HFFc6 (cell line): ENCODE measurements at regions not wholly inside any gene's neighbourhood (a gene's known extent, or its start where the extent isn't known, plus 50 kb on each side); places are given as distances from the start of the nearest gene placed in this dataset.
A peak's percentile ranks its signal among the peaks of the same experiment; 100 is the strongest.
"Not testable (repeated sequence)": the region's sequence is repeated elsewhere in the genome, so short reads cannot be mapped to it uniquely, and the experiment has no call there.

ENCODE experiments used
- DNase-seq: peaks from one replicate; pipeline ENCODE4 v3.0.0-alpha.2; 2018
- H3K27ac Mint-ChIP-seq: 2 replicates; pipeline ENCODE4 v1.8.0; 2020; ENCODE audit warnings: mild to moderate bottlenecking, mixed read lengths
- H3K27me3 Mint-ChIP-seq: 2 replicates; pipeline ENCODE4 v1.8.0; 2021; ENCODE audit warnings: mild to moderate bottlenecking, moderate library complexity, mixed read lengths; ENCODE audit not compliant: insufficient read depth
- H3K36me3 Mint-ChIP-seq: 2 replicates; pipeline ENCODE4 v1.8.0; 2021; ENCODE audit warnings: low read depth, mixed read lengths
- H3K4me1 Mint-ChIP-seq: 2 replicates; pipeline ENCODE4 v1.8.0; 2020; ENCODE audit warnings: low read depth, mixed read lengths
- H3K4me3 Mint-ChIP-seq: 2 replicates; pipeline ENCODE4 v1.8.0; 2020; ENCODE audit warnings: mild to moderate bottlenecking, moderate library complexity, mixed read lengths
- H3K9me3 Mint-ChIP-seq: 2 replicates; pipeline ENCODE4 v1.8.0; 2020; ENCODE audit warnings: mild to moderate bottlenecking, mixed read lengths
- CTCF ChIP-seq: fragments of 200-600 bp; sonication (generic); IDR thresholded peaks from 2 replicates; pipeline ENCODE4 v1.5.0; 2021; ENCODE audit warnings: antibody characterized with exemption, mild to moderate bottlenecking

DNA sequence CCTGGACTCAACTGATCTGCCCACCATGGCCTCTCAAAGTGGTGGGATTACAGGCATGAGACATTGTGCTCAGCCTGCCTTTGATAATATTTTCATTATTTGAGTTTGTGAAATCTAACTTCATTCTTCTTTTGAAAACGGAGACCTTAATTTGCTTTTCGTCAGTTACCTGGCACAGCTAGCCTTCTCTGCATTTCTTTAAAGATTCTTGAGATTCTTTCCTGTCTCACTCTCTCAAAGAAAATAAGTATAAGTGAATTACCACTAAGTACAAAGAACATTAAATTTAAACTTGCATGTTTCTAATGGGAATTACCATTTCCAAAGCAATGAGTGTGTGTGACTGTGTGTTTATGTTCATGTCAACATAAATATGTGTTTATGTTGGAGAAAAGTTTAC is 187.9 kb downstream of the NFKBIZ start:
- no peak for DNase-seq

DNA sequence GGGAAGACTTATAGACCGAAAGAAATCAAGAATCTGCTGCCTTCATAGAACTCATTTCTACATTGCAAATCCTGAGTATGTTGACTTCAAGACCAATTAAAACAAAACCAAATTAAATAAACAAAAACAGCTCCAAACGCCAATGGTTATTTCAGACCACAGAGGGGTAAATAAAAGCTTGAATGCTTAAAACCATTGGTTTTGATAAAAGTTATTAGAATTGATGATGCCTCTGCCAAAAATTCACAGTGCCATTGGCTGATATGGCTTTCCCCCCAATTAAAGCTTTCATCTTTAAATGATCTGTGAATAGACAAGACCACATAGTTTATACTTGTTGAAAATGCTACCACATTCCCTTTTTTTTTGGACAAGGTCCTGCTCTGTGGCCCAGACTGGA is 188.5 kb downstream of the NFKBIZ start:
- Mint-ChIP-seq H3K27ac (peak overlapping the region; percentile 34; the same call in 1 of the 2 replicates), H3K36me3 (peaks cover 14% of the 10 kb centered on the region; the same call in 1 of the 2 replicates), H3K4me3 (no peak overlapping the region), H3K9me3 (no peaks in the 10 kb centered on the region; the same call in 1 of the 2 replicates), H3K27me3 (no peaks in the 10 kb centered on the region), H3K4me1 (peaks cover 17% of the 10 kb centered on the region)
- no peak for DNase-seq
- no peak for TF ChIP-seq CTCF

More for the DNA sequence above, 187.9 kb downstream of the NFKBIZ start:
- no peak overlapping the region for H3K4me3 Mint-ChIP-seq
- TF ChIP-seq CTCF = no peak
- peaks cover 17% of the 10 kb centered on the region for H3K4me1 Mint-ChIP-seq
- peak overlapping the region; percentile 34; the same call in 1 of the 2 replicates for H3K27ac Mint-ChIP-seq
- H3K9me3 Mint-ChIP-seq = no peaks in the 10 kb centered on the region
- no peaks in the 10 kb centered on the region for H3K27me3 Mint-ChIP-seq
- peaks cover 14% of the 10 kb centered on the region; the same call in 1 of the 2 replicates for H3K36me3 Mint-ChIP-seq

DNA sequence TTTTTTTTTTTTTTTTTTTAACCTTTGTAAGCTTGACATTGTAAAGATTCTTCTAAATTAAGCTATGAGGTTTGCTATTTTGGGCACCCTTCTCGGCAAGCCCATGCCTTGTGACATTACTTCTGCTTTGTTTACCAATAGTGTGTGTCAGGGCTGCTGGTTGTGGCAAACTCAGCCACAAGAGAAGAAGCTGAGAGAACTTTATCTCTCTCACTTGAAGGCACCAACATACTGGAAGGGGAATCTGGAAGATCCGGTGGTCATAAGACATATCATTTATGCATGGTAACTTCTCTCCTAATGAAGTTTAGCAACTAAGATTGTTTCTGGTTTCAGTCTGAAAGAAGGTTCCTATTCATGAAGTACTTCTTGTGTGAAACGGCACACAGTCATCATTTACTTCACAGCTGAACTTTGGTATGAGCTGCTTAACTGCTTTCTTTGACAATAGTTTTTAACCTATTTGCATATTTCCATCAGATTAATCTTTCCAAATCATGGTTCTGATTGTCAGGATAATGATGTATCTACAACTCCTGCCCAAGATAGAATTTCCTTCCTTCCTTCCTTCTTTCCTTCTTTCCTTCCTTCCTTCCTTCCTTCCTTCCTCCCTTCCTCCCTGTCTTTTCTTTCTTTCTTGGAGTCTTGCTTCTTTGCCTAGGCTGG is 189.3 kb downstream of the NFKBIZ start:
- Mint-ChIP-seq H3K27me3 (no peaks in the 10 kb centered on the region), H3K9me3 (no peaks in the 10 kb centered on the region; the same call in 1 of the 2 replicates), H3K4me1 (peaks cover 17% of the 10 kb centered on the region), H3K36me3 (peaks cover 14% of the 10 kb centered on the region; the same call in 1 of the 2 replicates), H3K4me3 (no peak overlapping the region), H3K27ac (no peak overlapping the region)
- TF ChIP-seq CTCF = no peak
- DNase-seq = no peak

GRCh38 chr3:102040144-102040543 is 190.8 kb downstream of the NFKBIZ start:
- not testable (repeated sequence) for H3K4me3 Mint-ChIP-seq, H3K27me3 Mint-ChIP-seq, DNase-seq, H3K9me3 Mint-ChIP-seq, H3K27ac Mint-ChIP-seq
- Mint-ChIP-seq H3K36me3 (peaks cover 14% of the 10 kb centered on the region; the same call in 1 of the 2 replicates), H3K4me1 (peaks cover 11% of the 10 kb centered on the region; the same call in 1 of the 2 replicates)

DNA sequence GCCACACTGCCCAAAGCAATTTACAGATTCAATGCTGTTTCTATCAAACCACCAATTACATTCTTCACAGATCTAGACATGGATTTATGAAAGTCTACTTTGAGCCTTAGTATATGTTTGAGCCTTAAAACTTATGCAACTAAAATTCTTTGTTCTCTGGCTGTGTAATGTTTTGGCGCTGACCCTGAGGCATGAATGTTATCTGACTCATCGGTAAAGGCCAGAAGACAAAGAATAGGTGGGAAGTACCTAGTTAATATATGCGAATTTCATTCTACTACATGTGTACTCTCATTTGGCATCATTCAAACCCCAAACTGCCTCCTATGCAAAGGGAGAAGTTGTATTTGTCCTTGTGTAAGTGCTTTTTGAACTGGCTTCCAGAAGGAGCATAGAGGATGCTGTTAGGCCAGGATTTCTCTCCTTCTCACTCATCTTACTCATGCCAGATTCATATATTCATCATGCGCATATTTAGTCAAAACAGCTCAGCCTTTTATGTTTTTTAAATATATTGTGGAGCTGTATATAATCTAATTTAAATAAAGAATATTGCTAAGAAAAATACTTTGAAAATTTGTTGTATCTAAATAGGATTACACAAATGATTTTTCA is 204.2 kb downstream of the NFKBIZ start:
- no peaks in the 10 kb centered on the region; the same call in 1 of the 2 replicates for H3K27me3 Mint-ChIP-seq
- H3K4me3 Mint-ChIP-seq = no peak overlapping the region
- peaks cover 12% of the 10 kb centered on the region; the same call in 1 of the 2 replicates for H3K9me3 Mint-ChIP-seq

More for the DNA sequence above, 204.2 kb downstream of the NFKBIZ start:
- peaks cover 19% of the 10 kb centered on the region for H3K4me1 Mint-ChIP-seq
- H3K36me3 Mint-ChIP-seq = peaks cover 13% of the 10 kb centered on the region; the same call in 1 of the 2 replicates
- DNase-seq = peak; percentile 40
- peak overlapping the region; percentile 26; the same call in 1 of the 2 replicates for H3K27ac Mint-ChIP-seq
- no peak for TF ChIP-seq CTCF
